ENCODE measurements at regions not wholly inside any gene's neighbourhood (a gene's known extent, or its start where the extent isn't known, plus 50 kb on each side); places are given as distances from the start of the nearest gene placed in this dataset.

DNA sequence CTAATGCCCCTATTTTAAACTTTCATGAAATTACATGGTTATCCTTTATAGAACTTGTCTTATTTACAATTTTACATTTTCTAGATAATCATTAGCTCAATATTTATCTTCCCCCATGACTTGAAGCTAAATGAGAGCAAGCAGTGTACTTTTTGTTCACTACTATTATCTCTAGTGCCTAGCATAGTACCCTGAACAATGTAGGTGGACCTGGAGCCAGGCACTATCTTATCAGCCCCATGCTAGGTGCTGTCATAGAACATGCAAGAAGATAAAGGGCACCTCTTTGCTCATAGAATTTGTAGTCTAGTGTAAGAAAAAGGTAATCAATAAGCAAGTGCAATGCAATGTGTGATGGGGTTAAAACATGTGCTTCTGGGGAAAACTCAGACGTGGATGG lies 399.9 kb downstream of the ELAVL2 start:
- no peak for DNase-seq (ENCODE audit: low spot score)
- H3K4me3 ChIP-seq, result no peak overlapping the region
- no peaks in the 10 kb centered on the region for H3K9me3 ChIP-seq
- no peak for ATAC-seq (ENCODE audit: insufficient number of reproducible peaks, low FRiP score, low read depth)
- H3K27me3 ChIP-seq (replicated peaks; ENCODE audit: insufficient read depth), result no peaks in the 10 kb centered on the region
- TF ChIP-seq, protein P1, sequence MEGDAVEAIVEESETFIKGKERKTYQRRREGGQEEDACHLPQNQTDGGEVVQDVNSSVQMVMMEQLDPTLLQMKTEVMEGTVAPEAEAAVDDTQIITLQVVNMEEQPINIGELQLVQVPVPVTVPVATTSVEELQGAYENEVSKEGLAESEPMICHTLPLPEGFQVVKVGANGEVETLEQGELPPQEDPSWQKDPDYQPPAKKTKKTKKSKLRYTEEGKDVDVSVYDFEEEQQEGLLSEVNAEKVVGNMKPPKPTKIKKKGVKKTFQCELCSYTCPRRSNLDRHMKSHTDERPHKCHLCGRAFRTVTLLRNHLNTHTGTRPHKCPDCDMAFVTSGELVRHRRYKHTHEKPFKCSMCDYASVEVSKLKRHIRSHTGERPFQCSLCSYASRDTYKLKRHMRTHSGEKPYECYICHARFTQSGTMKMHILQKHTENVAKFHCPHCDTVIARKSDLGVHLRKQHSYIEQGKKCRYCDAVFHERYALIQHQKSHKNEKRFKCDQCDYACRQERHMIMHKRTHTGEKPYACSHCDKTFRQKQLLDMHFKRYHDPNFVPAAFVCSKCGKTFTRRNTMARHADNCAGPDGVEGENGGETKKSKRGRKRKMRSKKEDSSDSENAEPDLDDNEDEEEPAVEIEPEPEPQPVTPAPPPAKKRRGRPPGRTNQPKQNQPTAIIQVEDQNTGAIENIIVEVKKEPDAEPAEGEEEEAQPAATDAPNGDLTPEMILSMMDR (IDR thresholded peaks at IDR 0.05), result no peak
- no peaks in the 10 kb centered on the region for H3K4me1 ChIP-seq (ENCODE audit: control insufficient read depth in 1 of 2, low read depth in 2 of 2)
- no peak overlapping the region for H3K27ac ChIP-seq
- no peaks in the 10 kb centered on the region for H3K36me3 ChIP-seq

DNA sequence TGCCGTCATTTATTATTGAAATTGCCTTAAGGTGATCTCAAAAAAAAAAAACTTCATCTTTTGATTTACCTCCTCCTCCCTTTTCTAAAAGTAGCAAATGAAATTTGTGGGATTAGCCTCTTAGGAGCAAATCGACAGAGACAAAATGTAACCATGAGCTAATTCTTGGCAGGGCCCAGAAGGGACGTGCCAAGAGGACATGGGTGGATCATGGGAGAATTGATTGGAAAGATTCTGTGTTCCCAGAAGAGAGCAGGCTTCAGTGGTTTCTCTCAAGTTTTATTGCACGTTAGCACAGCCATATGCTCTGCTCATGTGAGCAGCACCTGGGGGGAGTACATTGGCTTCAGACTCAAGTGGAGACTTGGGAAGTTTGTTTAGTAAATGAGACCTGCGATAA lies 394.6 kb downstream of the ELAVL2 start:
- TF ChIP-seq, protein P1 (IDR thresholded peaks at IDR 0.05), result no peak
- no peaks in the 10 kb centered on the region for H3K4me1 ChIP-seq (ENCODE audit: control insufficient read depth in 1 of 2, low read depth in 2 of 2)
- no peaks in the 10 kb centered on the region for H3K27me3 ChIP-seq (replicated peaks; ENCODE audit: insufficient read depth)
- no peak overlapping the region for H3K4me3 ChIP-seq
- H3K36me3 ChIP-seq, result no peaks in the 10 kb centered on the region
- ATAC-seq (ENCODE audit: insufficient number of reproducible peaks, low FRiP score, low read depth), result no peak
- no peak for DNase-seq (ENCODE audit: low spot score)
- no peaks in the 10 kb centered on the region for H3K9me3 ChIP-seq
- no peak overlapping the region for H3K27ac ChIP-seq

DNA sequence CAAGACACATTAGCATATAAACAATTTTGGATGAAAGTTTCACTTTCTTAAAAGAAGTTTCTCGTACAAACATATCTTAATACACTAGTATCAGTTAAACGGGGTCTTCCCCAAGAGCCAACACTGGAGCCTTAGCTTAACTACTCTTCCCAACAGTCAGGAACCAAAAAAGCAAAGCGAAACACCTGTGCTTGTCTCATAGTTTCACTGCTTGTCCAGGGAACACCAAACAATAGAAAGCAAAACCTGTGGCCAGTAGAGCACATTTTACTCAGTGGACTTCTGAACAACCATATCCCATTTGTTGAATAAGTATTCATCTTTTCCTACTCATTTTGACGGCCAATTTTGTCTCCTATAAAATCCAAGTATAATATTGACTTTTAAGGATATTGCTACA lies 391.4 kb downstream of the ELAVL2 start:
- TF ChIP-seq, protein P1 (IDR thresholded peaks at IDR 0.05), result no peak
- ATAC-seq (ENCODE audit: insufficient number of reproducible peaks, low FRiP score, low read depth), result no peak
- DNase-seq (ENCODE audit: low spot score), result no peak
- Histone ChIP-seq H3K27me3 (replicated peaks; ENCODE audit: insufficient read depth) (no peaks in the 10 kb centered on the region), H3K27ac (no peak overlapping the region), H3K4me1 (ENCODE audit: control insufficient read depth in 1 of 2, low read depth in 2 of 2) (no peaks in the 10 kb centered on the region), H3K4me3 (no peak overlapping the region), H3K9me3 (no peaks in the 10 kb centered on the region), H3K36me3 (no peaks in the 10 kb centered on the region)

DNA sequence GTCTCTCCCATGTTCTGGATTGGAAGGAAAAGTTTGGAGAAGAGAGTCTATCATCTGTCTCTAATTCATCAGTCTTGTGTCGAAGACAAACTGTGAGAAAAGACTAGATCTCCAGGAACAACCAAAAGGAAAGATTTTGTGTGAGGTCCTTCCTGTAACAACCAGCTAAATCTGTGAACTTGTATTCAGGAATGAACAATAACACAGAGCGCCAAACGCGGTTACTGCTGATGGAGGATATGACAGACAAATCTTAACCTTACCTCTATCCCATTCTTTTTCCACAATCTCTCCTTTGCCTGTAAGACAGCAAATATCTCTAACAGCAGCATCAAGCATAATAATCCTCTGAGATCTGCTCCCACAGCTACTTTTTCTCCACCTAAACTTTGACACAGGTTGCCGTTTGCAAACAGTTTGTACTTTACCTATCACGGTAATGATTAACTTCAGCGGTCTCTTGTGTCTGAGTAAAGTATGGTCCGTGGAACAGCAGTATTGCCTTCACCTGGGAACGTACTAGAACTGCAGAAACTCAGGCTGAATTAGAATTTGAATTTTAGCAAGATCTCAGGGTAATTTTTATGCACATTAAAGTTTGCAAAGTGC lies 387.6 kb downstream of the ELAVL2 start:
- H3K27me3 ChIP-seq (replicated peaks; ENCODE audit: insufficient read depth), result no peaks in the 10 kb centered on the region
- H3K9me3 ChIP-seq, result no peaks in the 10 kb centered on the region
- no peaks in the 10 kb centered on the region for H3K4me1 ChIP-seq (ENCODE audit: control insufficient read depth in 1 of 2, low read depth in 2 of 2)
- TF ChIP-seq, protein P1 (IDR thresholded peaks at IDR 0.05), result no peak
- H3K36me3 ChIP-seq, result no peaks in the 10 kb centered on the region
- DNase-seq (ENCODE audit: low spot score) (no peak), ATAC-seq (ENCODE audit: insufficient number of reproducible peaks, low FRiP score, low read depth) (no peak)
- no peak overlapping the region for H3K27ac ChIP-seq
- H3K4me3 ChIP-seq, result no peak overlapping the region

DNA sequence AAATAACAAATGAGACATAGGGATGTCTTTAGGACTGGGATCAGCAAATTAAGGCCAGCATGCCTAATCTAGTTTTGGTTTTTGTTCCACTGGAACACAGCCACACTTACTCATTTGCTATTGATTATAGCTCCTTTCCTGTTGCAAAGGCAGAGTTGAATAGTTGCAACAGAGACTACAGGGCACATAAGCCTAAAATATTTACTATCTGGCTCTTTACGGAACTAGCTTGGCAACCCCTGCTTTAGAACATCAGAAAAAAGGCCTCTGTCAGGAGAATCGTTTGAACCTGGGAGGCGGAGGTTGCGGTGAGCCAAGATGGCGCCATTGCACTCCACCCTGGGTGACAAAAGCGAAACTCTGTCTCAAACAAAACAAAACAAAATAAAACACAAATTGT lies 384.8 kb downstream of the ELAVL2 start:
- ATAC-seq (ENCODE audit: insufficient number of reproducible peaks, low FRiP score, low read depth) (no peak), DNase-seq (ENCODE audit: low spot score) (no peak)
- TF ChIP-seq, protein P1 (IDR thresholded peaks at IDR 0.05), result no peak

More for the DNA sequence above, 384.8 kb downstream of the ELAVL2 start:
- Histone ChIP-seq H3K27me3 (replicated peaks; ENCODE audit: insufficient read depth) (no peaks in the 10 kb centered on the region), H3K36me3 (no peaks in the 10 kb centered on the region), H3K4me1 (ENCODE audit: control insufficient read depth in 1 of 2, low read depth in 2 of 2) (no peaks in the 10 kb centered on the region), H3K27ac (no peak overlapping the region), H3K9me3 (no peaks in the 10 kb centered on the region), H3K4me3 (no peak overlapping the region)

Data from thoracic aorta (tissue), 2 donors.